SH-SY5Y (cell line): ENCODE measurements at regions not wholly inside any gene's neighbourhood (a gene's known extent, or its start where the extent isn't known, plus 50 kb on each side); places are given as distances from the start of the nearest gene placed in this dataset.

Experiments used
- GATA2 ChIP-seq: IDR thresholded peaks from 2 replicates; pipeline ENCODE4 v1.6.1; 2011; ENCODE audit warnings: mild to moderate bottlenecking, low read depth, low read length
- GATA3 ChIP-seq: IDR thresholded peaks from 2 replicates; pipeline ENCODE4 v1.6.1; 2011; ENCODE audit warnings: low read depth, mild to moderate bottlenecking, low read length, moderate library complexity

DNA sequence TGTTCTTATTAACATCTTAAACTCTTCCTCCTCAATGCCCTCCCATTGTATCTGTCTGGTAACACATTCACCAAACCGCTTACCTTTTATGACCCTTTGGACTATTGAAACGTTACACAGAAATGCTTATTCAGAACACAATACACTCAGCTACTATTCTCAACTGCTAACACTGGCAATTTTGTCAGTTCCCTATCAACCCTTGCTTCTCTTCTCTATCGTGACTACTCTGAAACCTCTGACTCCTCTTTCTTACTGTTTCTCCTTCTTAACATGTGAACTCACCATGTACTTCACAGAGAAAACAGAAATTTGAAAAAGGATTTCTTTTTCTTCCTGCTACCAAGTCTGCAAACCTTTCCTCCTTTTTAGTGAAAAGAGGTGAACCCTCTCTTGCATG is 232.9 kb upstream of the GPR149 start:
- no peak for TF ChIP-seq GATA2
- TF ChIP-seq GATA3, result no peak
